ENCODE measurements at regions not wholly inside any gene's neighbourhood (a gene's known extent, or its start where the extent isn't known, plus 50 kb on each side); places are given as distances from the start of the nearest gene placed in this dataset.
A peak's percentile ranks its signal among the peaks of the same experiment; 100 is the strongest.

GRCh38 chr6:155837474-155837873 is 381.8 kb upstream of the NOX3 start:
- H3K9ac ChIP-seq (ENCODE audit: low read length) = no peak overlapping the region
- no peaks in the 10 kb centered on the region for H3K9me2 ChIP-seq (ENCODE audit: insufficient read depth, low read length)
- no peaks in the 10 kb centered on the region for H3K9me3 ChIP-seq (ENCODE audit: low read length)
- H3K36me3 ChIP-seq (ENCODE audit: insufficient read depth, low read length) = no peaks in the 10 kb centered on the region
- H4K20me1 ChIP-seq (ENCODE audit: insufficient read depth) = no peaks in the 10 kb centered on the region
- H3K4me2 ChIP-seq (ENCODE audit: low read length) = peak overlapping the region; percentile 13
- no peaks in the 10 kb centered on the region for H3K27me3 ChIP-seq (ENCODE audit: insufficient read depth, low read depth, low read length)
- TF ChIP-seq POLR2AphosphoS5 (IDR thresholded peaks at IDR 0.05) (peak; percentile 71), REST (IDR thresholded peaks at IDR 0.05; ENCODE audit: borderline replicate concordance) (peak; percentile 76), SMC3 (conservative IDR thresholded peaks at IDR 0.05; ENCODE audit: poor library complexity) (no peak), EP300 (conservative IDR thresholded peaks at IDR 0.05; ENCODE audit: poor library complexity, severe bottlenecking) (peak; percentile 87)
- no peak overlapping the region for H2AFZ ChIP-seq (ENCODE audit: low read depth, low read length)
- peak overlapping the region; percentile 48 for H3K27ac ChIP-seq (ENCODE audit: low read length)
- H3K4me3 ChIP-seq (ENCODE audit: low read length) = peak overlapping the region; percentile 31
- no peaks in the 10 kb centered on the region for H3F3A ChIP-seq (ENCODE audit: insufficient read depth, low read length, poor library complexity, severe bottlenecking)
- no peaks in the 10 kb centered on the region for H3K79me2 ChIP-seq (replicated peaks; ENCODE audit: insufficient read depth, low read length)

GRCh38 chr6:155832596-155832995 is 377.0 kb upstream of the NOX3 start:
- no peaks in the 10 kb centered on the region for H3K79me2 ChIP-seq (replicated peaks; ENCODE audit: insufficient read depth, low read length)
- TF ChIP-seq EP300 (conservative IDR thresholded peaks at IDR 0.05; ENCODE audit: poor library complexity, severe bottlenecking) (no peak), EZH2 (IDR thresholded peaks at IDR 0.05; ENCODE audit: borderline replicate concordance, insufficient read depth, low read length, poor library complexity, severe bottlenecking) (no peak), TAF1 (IDR thresholded peaks at IDR 0.05; ENCODE audit: low read depth) (no peak), RAD21 (conservative IDR thresholded peaks at IDR 0.05) (peak; percentile 44), CTCF (IDR thresholded peaks at IDR 0.05; ENCODE audit: poor library complexity, severe bottlenecking) (peak; percentile 28), SMC3 (conservative IDR thresholded peaks at IDR 0.05; ENCODE audit: poor library complexity) (peak; percentile 37)
- H3F3A ChIP-seq (ENCODE audit: insufficient read depth, low read length, poor library complexity, severe bottlenecking) = no peaks in the 10 kb centered on the region
- H3K27me3 ChIP-seq (ENCODE audit: insufficient read depth, low read depth, low read length) = no peaks in the 10 kb centered on the region
- H3K9me3 ChIP-seq (ENCODE audit: low read length) = no peaks in the 10 kb centered on the region
- H3K36me3 ChIP-seq (ENCODE audit: insufficient read depth, low read length) = no peaks in the 10 kb centered on the region
- H2AFZ ChIP-seq (ENCODE audit: low read depth, low read length) = no peak overlapping the region
- H3K9ac ChIP-seq (ENCODE audit: low read length) = no peak overlapping the region
- no peak overlapping the region for H3K4me3 ChIP-seq (ENCODE audit: low read length)
- no peak overlapping the region for H3K4me2 ChIP-seq (ENCODE audit: low read length)
- no peaks in the 10 kb centered on the region for H4K20me1 ChIP-seq (ENCODE audit: insufficient read depth)
- H3K9me2 ChIP-seq (ENCODE audit: insufficient read depth, low read length) = no peaks in the 10 kb centered on the region
- no peak overlapping the region for H3K27ac ChIP-seq (ENCODE audit: low read length)

GRCh38 chr6:155830531-155830930 is 374.9 kb upstream of the NOX3 start:
- Histone ChIP-seq H3K9me2 (ENCODE audit: insufficient read depth, low read length) (no peaks in the 10 kb centered on the region), H4K20me1 (ENCODE audit: insufficient read depth) (no peaks in the 10 kb centered on the region)

More at GRCh38 chr6:155830531-155830930, 374.9 kb upstream of the NOX3 start:
- H2AFZ ChIP-seq (ENCODE audit: low read depth, low read length) = no peak overlapping the region
- H3K4me3 ChIP-seq (ENCODE audit: low read length) = no peak overlapping the region
- no peak overlapping the region for H3K27ac ChIP-seq (ENCODE audit: low read length)
- TF ChIP-seq POLR2AphosphoS5 (IDR thresholded peaks at IDR 0.05) (no peak), SMC3 (conservative IDR thresholded peaks at IDR 0.05; ENCODE audit: poor library complexity) (no peak), EP300 (conservative IDR thresholded peaks at IDR 0.05; ENCODE audit: poor library complexity, severe bottlenecking) (no peak), RAD21 (conservative IDR thresholded peaks at IDR 0.05) (no peak), TAF1 (IDR thresholded peaks at IDR 0.05; ENCODE audit: low read depth) (no peak), MXI1 (conservative IDR thresholded peaks at IDR 0.05; ENCODE audit: poor library complexity, severe bottlenecking) (no peak), REST (IDR thresholded peaks at IDR 0.05; ENCODE audit: borderline replicate concordance) (no peak), CTCF (IDR thresholded peaks at IDR 0.05; ENCODE audit: poor library complexity, severe bottlenecking) (no peak), EZH2 (IDR thresholded peaks at IDR 0.05; ENCODE audit: borderline replicate concordance, insufficient read depth, low read length, poor library complexity, severe bottlenecking) (no peak)
- H3K27me3 ChIP-seq (ENCODE audit: insufficient read depth, low read depth, low read length) = no peaks in the 10 kb centered on the region
- H3K4me2 ChIP-seq (ENCODE audit: low read length) = no peak overlapping the region
- H3K9ac ChIP-seq (ENCODE audit: low read length) = no peak overlapping the region
- no peaks in the 10 kb centered on the region for H3F3A ChIP-seq (ENCODE audit: insufficient read depth, low read length, poor library complexity, severe bottlenecking)
- no peaks in the 10 kb centered on the region for H3K9me3 ChIP-seq (ENCODE audit: low read length)
- no peaks in the 10 kb centered on the region for H3K79me2 ChIP-seq (replicated peaks; ENCODE audit: insufficient read depth, low read length)
- no peaks in the 10 kb centered on the region for H3K36me3 ChIP-seq (ENCODE audit: insufficient read depth, low read length)

All from neural cell (in vitro differentiated cells).